Ascending aorta (tissue), 2 donors: ENCODE measurements at regions not wholly inside any gene's neighbourhood (a gene's known extent, or its start where the extent isn't known, plus 50 kb on each side); places are given as distances from the start of the nearest gene placed in this dataset.
"Not testable (repeated sequence)": the region's sequence is repeated elsewhere in the genome, so short reads cannot be mapped to it uniquely, and the experiment has no call there.

Source experiments
- DNase-seq, 2 donors: peaks; one replicate each; pipeline ENCODE4 v3.0.0-alpha.2; 2019; ENCODE audit warnings: low spot score in 2 of 2
- H3K27ac ChIP-seq, 2 donors: fragments of 200-600 bp; sonication (generic); one replicate each; pipeline ENCODE4 v1.5.1; 2016 to 2017; ENCODE audit warnings: mild to moderate bottlenecking in 1 of 2
- H3K27me3 ChIP-seq: fragments of 200-600 bp; sonication (generic); one replicate; pipeline ENCODE4 v1.5.1; 2017
- H3K36me3 ChIP-seq, 2 donors: fragments of 200-600 bp; sonication (generic); one replicate each; pipeline ENCODE4 v1.5.1; 2016
- H3K4me1 ChIP-seq, 2 donors: fragments of 200-600 bp; sonication (generic); one replicate each; pipeline ENCODE4 v1.5.1; 2016 to 2017; ENCODE audit warnings: mild to moderate bottlenecking in 1 of 2
- H3K4me3 ChIP-seq, 2 donors: fragments of 200-600 bp; sonication (generic); one replicate each; pipeline ENCODE4 v1.5.1; 2016 to 2017; ENCODE audit warnings: mild to moderate bottlenecking in 1 of 2
- H3K9me3 ChIP-seq, 2 donors: fragments of 200-600 bp; sonication (generic); one replicate each; pipeline ENCODE4 v1.5.1; 2016
- CTCF ChIP-seq, 3 experiments: fragments of 200-600 bp in 2 of 3; fragments of 450-650 bp in 1 of 3; sonication (generic) in 2 of 3; IDR thresholded peaks; one replicate each; pipeline ENCODE4 v1.5.1; 2016 to 2019; ENCODE audit warnings: antibody characterized with exemption in 3 of 3, mild to moderate bottlenecking in 1 of 3, moderate library complexity in 1 of 3
- intact Hi-C: fragments of 100-400 bp; cut with DNase I; formaldehyde crosslinking; loops from one replicate; pipeline ENCODE4 v1.15.1; 2023

- H3K9me3 ChIP-seq = no peaks in the 10 kb centered on the region
- no peaks in the 10 kb centered on the region for H3K36me3 ChIP-seq
- no peak for TF ChIP-seq CTCF (IDR thresholded peaks at IDR 0.05)
- no peak overlapping the region for H3K27ac ChIP-seq
- no peak overlapping the region for H3K4me3 ChIP-seq
- intact Hi-C loops = no loop called here
- H3K27me3 ChIP-seq = no peaks in the 10 kb centered on the region
- H3K4me1 ChIP-seq = no peaks in the 10 kb centered on the region
- DNase-seq = no peak
Observed at GRCh38 chr7:112958775-112959174, 127.9 kb downstream of the GPR85 start.

- no peak for TF ChIP-seq CTCF (IDR thresholded peaks at IDR 0.05)
- Histone ChIP-seq H3K4me3 (no peak overlapping the region), H3K36me3 (no peaks in the 10 kb centered on the region), H3K4me1 (no peaks in the 10 kb centered on the region), H3K27me3 (no peaks in the 10 kb centered on the region), H3K27ac (no peak overlapping the region), H3K9me3 (no peaks in the 10 kb centered on the region)
- DNase-seq = no peak
- intact Hi-C loops = no loop called here
Observed at GRCh38 chr7:112957901-112958300, 128.7 kb downstream of the GPR85 start.

- H3K4me1 ChIP-seq, intact Hi-C loops, H3K27ac ChIP-seq, H3K27me3 ChIP-seq, DNase-seq, H3K4me3 ChIP-seq, H3K9me3 ChIP-seq, H3K36me3 ChIP-seq: not testable (repeated sequence)
Observed at GRCh38 chr7:112953031-112953430, 133.6 kb downstream of the GPR85 start.

GRCh38 chr7:112951070-112951469, 135.6 kb downstream of the GPR85 start:
- Histone ChIP-seq H3K4me3 (no peak overlapping the region), H3K9me3 (no peaks in the 10 kb centered on the region), H3K27me3 (no peaks in the 10 kb centered on the region), H3K36me3 (no peaks in the 10 kb centered on the region), H3K27ac (no peak overlapping the region), H3K4me1 (no peaks in the 10 kb centered on the region)
- DNase-seq = no peak
- intact Hi-C loops = no loop called here
- no peak for TF ChIP-seq CTCF (IDR thresholded peaks at IDR 0.05)

GRCh38 chr7:112949682-112950081, 136.9 kb downstream of the GPR85 start:
- not testable (repeated sequence) for H3K27me3 ChIP-seq, H3K4me3 ChIP-seq, DNase-seq, H3K4me1 ChIP-seq, H3K9me3 ChIP-seq, H3K36me3 ChIP-seq, H3K27ac ChIP-seq
- intact Hi-C loops = loop anchor here (10.0 kb wide), 1 partner anchor 165 kb away; the partner anchor contains the start of gene SMIM30

GRCh38 chr7:112946350-112946749, 140.3 kb downstream of the GPR85 start:
- Histone ChIP-seq H3K4me3 (no peak overlapping the region), H3K4me1 (no peaks in the 10 kb centered on the region), H3K9me3 (no peaks in the 10 kb centered on the region), H3K27me3 (no peaks in the 10 kb centered on the region), H3K36me3 (no peaks in the 10 kb centered on the region), H3K27ac (no peak overlapping the region)
- DNase-seq = no peak
- TF ChIP-seq CTCF (IDR thresholded peaks at IDR 0.05) = no peak
- intact Hi-C loops = loop anchor here (10.0 kb wide), 1 partner anchor 168 kb away; the partner anchor contains the start of gene SMIM30

GRCh38 chr7:112945046-112945445, 141.6 kb downstream of the GPR85 start:
- no peak for DNase-seq
- H3K27ac ChIP-seq = no peak overlapping the region
- intact Hi-C loops = loop anchor here (10.0 kb wide), 1 partner anchor 170 kb away; the partner anchor contains the start of gene SMIM30
- no peaks in the 10 kb centered on the region for H3K36me3 ChIP-seq
- no peaks in the 10 kb centered on the region for H3K9me3 ChIP-seq
- no peaks in the 10 kb centered on the region for H3K27me3 ChIP-seq
- no peak overlapping the region for H3K4me3 ChIP-seq
- no peaks in the 10 kb centered on the region for H3K4me1 ChIP-seq
- no peak for TF ChIP-seq CTCF (IDR thresholded peaks at IDR 0.05)
